NB4 (cell line): ENCODE measurements at regions not wholly inside any gene's neighbourhood (a gene's known extent, or its start where the extent isn't known, plus 50 kb on each side); places are given as distances from the start of the nearest gene placed in this dataset.

Source experiments
- DNase-seq: peaks from one replicate; pipeline ENCODE4 v3.0.0; 2010; ENCODE audit warnings: low read depth
- H3K4me3 ChIP-seq: one replicate; pipeline ENCODE4 v1.5.1; 2011; ENCODE audit warnings: mild to moderate bottlenecking, low read depth, low read length, moderate library complexity
- MYC ChIP-seq: IDR thresholded peaks from 2 replicates; pipeline ENCODE4 v1.6.1; 2011; ENCODE audit warnings: low read depth, low read length
- POLR2A ChIP-seq: IDR thresholded peaks from 2 replicates; pipeline ENCODE4 v1.6.1; 2011; ENCODE audit warnings: mild to moderate bottlenecking; ENCODE audit not compliant: insufficient read length; ENCODE audit errors: extremely low read depth
- TF ChIP-seq, protein P1 (sequence below): IDR thresholded peaks from one replicate; pipeline ENCODE4 v1.5.1; 2012; ENCODE audit warnings: low read depth, low read length
- TF ChIP-seq, protein P2 (sequence below): IDR thresholded peaks from 2 replicates; pipeline ENCODE4 v1.6.1; 2011; ENCODE audit warnings: low read depth, low read length

DNA sequence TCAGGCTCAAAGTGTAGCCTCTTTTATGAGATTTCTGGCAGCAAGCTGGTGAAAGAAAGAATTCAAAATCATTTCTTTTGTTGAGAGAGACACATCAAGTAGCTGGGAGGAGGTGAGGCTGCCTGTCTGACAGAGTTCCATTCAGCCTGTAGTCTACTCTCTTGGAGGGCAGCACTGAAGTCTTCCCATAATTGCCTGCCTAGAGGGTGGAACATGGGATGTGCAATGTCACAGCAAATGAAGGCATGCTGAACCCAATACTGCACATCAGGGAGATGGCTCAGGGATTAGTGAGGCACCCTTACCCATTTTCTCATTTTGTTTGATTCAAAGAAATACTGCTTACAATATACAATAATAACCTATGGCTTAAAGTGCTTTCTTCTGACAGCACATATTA is 475.7 kb downstream of the TMEM232 start:
- no peak overlapping the region for H3K4me3 ChIP-seq
- TF ChIP-seq POLR2A (no peak), MYC (no peak)
- TF ChIP-seq, protein P1, sequence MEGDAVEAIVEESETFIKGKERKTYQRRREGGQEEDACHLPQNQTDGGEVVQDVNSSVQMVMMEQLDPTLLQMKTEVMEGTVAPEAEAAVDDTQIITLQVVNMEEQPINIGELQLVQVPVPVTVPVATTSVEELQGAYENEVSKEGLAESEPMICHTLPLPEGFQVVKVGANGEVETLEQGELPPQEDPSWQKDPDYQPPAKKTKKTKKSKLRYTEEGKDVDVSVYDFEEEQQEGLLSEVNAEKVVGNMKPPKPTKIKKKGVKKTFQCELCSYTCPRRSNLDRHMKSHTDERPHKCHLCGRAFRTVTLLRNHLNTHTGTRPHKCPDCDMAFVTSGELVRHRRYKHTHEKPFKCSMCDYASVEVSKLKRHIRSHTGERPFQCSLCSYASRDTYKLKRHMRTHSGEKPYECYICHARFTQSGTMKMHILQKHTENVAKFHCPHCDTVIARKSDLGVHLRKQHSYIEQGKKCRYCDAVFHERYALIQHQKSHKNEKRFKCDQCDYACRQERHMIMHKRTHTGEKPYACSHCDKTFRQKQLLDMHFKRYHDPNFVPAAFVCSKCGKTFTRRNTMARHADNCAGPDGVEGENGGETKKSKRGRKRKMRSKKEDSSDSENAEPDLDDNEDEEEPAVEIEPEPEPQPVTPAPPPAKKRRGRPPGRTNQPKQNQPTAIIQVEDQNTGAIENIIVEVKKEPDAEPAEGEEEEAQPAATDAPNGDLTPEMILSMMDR = no peak
- TF ChIP-seq, protein P2, sequence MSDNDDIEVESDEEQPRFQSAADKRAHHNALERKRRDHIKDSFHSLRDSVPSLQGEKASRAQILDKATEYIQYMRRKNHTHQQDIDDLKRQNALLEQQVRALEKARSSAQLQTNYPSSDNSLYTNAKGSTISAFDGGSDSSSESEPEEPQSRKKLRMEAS = no peak
- no peak for DNase-seq

- TF ChIP-seq, protein P1 = no peak
- TF ChIP-seq MYC (no peak), POLR2A (no peak)
- TF ChIP-seq, protein P2 = no peak
- no peak overlapping the region for H3K4me3 ChIP-seq
- no peak for DNase-seq
Observed at GRCh38 chr5:110251366-110251765, 475.1 kb downstream of the TMEM232 start.

DNA sequence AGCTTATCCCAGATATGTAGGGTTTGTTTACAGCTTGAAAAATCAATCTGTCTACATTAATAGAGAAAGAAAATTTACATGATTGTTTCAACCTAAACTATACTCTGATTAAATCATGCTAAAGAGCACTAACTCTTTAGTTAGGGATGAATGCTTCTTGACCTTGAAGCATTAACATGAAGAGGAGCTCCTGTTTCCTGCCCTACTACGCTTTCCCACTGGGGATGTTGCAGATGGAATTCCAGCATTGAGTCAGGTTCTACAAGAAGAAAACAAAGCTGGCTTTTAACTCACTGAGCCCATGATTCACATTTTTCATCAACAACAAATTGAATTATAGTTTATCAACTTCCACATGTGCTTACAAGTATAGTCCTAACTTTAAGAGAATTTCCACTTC is 471.3 kb downstream of the TMEM232 start:
- DNase-seq = no peak
- H3K4me3 ChIP-seq = no peak overlapping the region
- TF ChIP-seq MYC (no peak), POLR2A (no peak)
- TF ChIP-seq, protein P2 = no peak

DNA sequence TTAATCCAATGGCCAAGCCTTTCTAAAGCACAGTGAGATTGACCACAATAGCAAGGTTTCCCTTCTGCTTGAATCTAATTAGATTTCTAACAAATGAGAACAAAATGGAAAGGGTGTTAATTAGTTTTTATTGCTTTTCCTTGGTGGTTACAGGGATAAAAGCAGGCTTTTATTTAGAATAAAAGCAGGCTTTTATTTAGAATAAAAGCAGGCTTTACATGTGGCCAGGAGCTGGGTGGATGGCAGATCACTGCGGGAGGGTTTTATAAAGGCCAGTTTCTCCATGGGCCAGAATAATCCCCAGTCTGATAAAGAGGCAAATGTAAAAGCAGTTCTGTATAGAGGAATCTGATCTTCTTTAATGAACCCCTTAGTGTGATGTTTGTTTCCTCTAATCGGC is 470.2 kb downstream of the TMEM232 start:
- DNase-seq = no peak
- H3K4me3 ChIP-seq = no peak overlapping the region
- TF ChIP-seq MYC (no peak), POLR2A (no peak)
- TF ChIP-seq, protein P2 = no peak
- TF ChIP-seq, protein P1 = no peak

GRCh38 chr5:110257971-110258370 is 468.5 kb downstream of the TMEM232 start:
- no peak for DNase-seq
- TF ChIP-seq MYC (no peak), POLR2A (no peak)
- TF ChIP-seq, protein P1 = no peak
- TF ChIP-seq, protein P2 = no peak
- H3K4me3 ChIP-seq = no peak overlapping the region

DNA sequence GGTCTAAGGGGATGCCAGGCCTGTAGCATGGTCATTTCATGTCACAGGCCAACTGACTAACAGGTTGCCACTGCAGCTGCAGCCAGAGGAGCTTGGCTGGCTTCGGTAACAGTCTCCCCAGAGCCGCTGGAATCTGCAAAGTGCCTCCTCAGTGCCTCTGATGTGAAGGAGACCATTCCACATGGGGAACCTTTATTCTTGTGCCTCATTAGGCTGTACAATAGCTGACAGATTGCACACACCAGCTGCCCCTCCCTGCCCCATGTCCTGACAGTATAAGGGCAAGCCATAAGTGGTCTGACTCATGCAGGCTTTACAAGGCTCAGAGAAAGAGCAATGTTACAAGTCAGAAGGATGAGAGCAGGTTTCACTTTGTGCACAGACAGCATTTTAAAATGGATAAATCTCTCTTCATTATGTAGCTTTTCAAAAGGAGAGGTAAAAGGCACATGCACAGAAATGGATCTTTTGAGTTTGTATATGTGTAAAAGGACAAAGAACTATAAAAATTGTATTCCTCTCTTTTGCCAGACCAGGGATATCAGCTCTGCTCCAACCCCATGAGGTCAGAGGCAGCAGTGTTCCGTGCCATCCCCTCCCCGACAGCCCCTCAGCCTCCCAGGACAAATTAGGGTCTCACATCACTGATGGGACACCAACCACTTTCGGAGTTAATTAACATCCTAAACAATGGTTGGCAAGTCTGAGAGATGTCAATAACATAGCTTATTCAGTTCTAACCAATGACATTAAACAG is 467.8 kb downstream of the TMEM232 start:
- H3K4me3 ChIP-seq = no peak overlapping the region
- peak; percentile 7 for DNase-seq
- TF ChIP-seq MYC (no peak), POLR2A (no peak)
- TF ChIP-seq, protein P2 = no peak
- TF ChIP-seq, protein P1 = no peak
